ENCODE measurements at regions not wholly inside any gene's neighbourhood (a gene's known extent, or its start where the extent isn't known, plus 50 kb on each side); places are given as distances from the start of the nearest gene placed in this dataset.

- TF ChIP-seq CTCF (conservative IDR thresholded peaks at IDR 0.05; ENCODE audit: low read length) (no peak), EZH2phosphoT487 (IDR thresholded peaks at IDR 0.05; ENCODE audit: borderline replicate concordance, low read depth, low read length) (no peak)
Measured at GRCh38 chr5:93054424-93055163, 526.4 kb downstream of the NR2F1-AS1 start.

Data from OCI-LY7 (cell line).